ENCODE measurements at regions not wholly inside any gene's neighbourhood (a gene's known extent, or its start where the extent isn't known, plus 50 kb on each side); places are given as distances from the start of the nearest gene placed in this dataset.

GRCh38 chr5:98432378-98432777, 341.1 kb upstream of the RGMB start:
- TF ChIP-seq YY1 (IDR thresholded peaks at IDR 0.05) = no peak
- TF ChIP-seq RXRA (IDR thresholded peaks at IDR 0.05) = no peak
- TF ChIP-seq, protein P1, sequence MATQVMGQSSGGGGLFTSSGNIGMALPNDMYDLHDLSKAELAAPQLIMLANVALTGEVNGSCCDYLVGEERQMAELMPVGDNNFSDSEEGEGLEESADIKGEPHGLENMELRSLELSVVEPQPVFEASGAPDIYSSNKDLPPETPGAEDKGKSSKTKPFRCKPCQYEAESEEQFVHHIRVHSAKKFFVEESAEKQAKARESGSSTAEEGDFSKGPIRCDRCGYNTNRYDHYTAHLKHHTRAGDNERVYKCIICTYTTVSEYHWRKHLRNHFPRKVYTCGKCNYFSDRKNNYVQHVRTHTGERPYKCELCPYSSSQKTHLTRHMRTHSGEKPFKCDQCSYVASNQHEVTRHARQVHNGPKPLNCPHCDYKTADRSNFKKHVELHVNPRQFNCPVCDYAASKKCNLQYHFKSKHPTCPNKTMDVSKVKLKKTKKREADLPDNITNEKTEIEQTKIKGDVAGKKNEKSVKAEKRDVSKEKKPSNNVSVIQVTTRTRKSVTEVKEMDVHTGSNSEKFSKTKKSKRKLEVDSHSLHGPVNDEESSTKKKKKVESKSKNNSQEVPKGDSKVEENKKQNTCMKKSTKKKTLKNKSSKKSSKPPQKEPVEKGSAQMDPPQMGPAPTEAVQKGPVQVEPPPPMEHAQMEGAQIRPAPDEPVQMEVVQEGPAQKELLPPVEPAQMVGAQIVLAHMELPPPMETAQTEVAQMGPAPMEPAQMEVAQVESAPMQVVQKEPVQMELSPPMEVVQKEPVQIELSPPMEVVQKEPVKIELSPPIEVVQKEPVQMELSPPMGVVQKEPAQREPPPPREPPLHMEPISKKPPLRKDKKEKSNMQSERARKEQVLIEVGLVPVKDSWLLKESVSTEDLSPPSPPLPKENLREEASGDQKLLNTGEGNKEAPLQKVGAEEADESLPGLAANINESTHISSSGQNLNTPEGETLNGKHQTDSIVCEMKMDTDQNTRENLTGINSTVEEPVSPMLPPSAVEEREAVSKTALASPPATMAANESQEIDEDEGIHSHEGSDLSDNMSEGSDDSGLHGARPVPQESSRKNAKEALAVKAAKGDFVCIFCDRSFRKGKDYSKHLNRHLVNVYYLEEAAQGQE (IDR thresholded peaks at IDR 0.05) = no peak
- no peak for TF ChIP-seq NR2F2 (IDR thresholded peaks at IDR 0.05)
- TF ChIP-seq EGR1 (IDR thresholded peaks at IDR 0.05; ENCODE audit: low read depth in 2 of 2) = no peak
- TF ChIP-seq MAX (IDR thresholded peaks at IDR 0.05) = no peak
- no peak for TF ChIP-seq RAD21 (IDR thresholded peaks at IDR 0.05)
- TF ChIP-seq JUND (IDR thresholded peaks at IDR 0.05) = no peak
- TF ChIP-seq FOXA2 (IDR thresholded peaks at IDR 0.05) = no peak
- no peak for TF ChIP-seq FOXA1 (IDR thresholded peaks at IDR 0.05)
- no peak for TF ChIP-seq GABPA (IDR thresholded peaks at IDR 0.05 in 1 of 2, conservative IDR thresholded peaks at IDR 0.05 in 1 of 2)
- TF ChIP-seq CTCF (IDR thresholded peaks at IDR 0.05; ENCODE audit: low read depth, low read length, missing input control) = no peak
- TF ChIP-seq HNF4G (IDR thresholded peaks at IDR 0.05) = no peak
- TF ChIP-seq ATF3 (IDR thresholded peaks at IDR 0.05) = no peak
- TF ChIP-seq TAF1 (conservative IDR thresholded peaks at IDR 0.05) = no peak
- no peak for TF ChIP-seq SP1 (IDR thresholded peaks at IDR 0.05)
- TF ChIP-seq, protein P2, sequence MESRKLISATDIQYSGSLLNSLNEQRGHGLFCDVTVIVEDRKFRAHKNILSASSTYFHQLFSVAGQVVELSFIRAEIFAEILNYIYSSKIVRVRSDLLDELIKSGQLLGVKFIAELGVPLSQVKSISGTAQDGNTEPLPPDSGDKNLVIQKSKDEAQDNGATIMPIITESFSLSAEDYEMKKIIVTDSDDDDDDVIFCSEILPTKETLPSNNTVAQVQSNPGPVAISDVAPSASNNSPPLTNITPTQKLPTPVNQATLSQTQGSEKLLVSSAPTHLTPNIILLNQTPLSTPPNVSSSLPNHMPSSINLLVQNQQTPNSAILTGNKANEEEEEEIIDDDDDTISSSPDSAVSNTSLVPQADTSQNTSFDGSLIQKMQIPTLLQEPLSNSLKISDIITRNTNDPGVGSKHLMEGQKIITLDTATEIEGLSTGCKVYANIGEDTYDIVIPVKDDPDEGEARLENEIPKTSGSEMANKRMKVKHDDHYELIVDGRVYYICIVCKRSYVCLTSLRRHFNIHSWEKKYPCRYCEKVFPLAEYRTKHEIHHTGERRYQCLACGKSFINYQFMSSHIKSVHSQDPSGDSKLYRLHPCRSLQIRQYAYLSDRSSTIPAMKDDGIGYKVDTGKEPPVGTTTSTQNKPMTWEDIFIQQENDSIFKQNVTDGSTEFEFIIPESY (IDR thresholded peaks at IDR 0.05) = no peak
- TF ChIP-seq HNF4A (conservative IDR thresholded peaks at IDR 0.05) = no peak
- H3K27me3 ChIP-seq (ENCODE audit: control insufficient read depth in 4 of 4, insufficient read depth in 4 of 4, low read length in 3 of 4) = peaks cover 0 to 2% (median 0%) of the 10 kb centered on the region in 4 donors
- no peak overlapping the region for H3K9ac ChIP-seq (ENCODE audit: low read depth in 1 of 2, low read length in 2 of 2)
- H3K36me3 ChIP-seq (ENCODE audit: control insufficient read depth in 4 of 4, insufficient read depth in 3 of 4, low read depth in 1 of 4, low read length in 3 of 4) = no peaks in the 10 kb centered on the region
- H3K4me3 ChIP-seq (ENCODE audit: low read depth in 1 of 3, low read length in 3 of 3) = no peak overlapping the region
- H3K9me3 ChIP-seq (ENCODE audit: control insufficient read depth in 4 of 4, low read length in 3 of 4) = peaks cover 0 to 3% (median 0%) of the 10 kb centered on the region in 4 donors
- no peak for DNase-seq (ENCODE audit: low spot score)
- no peaks in the 10 kb centered on the region for H3K4me1 ChIP-seq (ENCODE audit: control insufficient read depth in 4 of 4, insufficient read depth in 4 of 4, low read length in 3 of 4)
- no peak overlapping the region for H3K27ac ChIP-seq (ENCODE audit: low read depth in 1 of 2, low read length in 2 of 2)
- 44% methylated on average over 3 of the region's 3 CpGs for WGBS

Data from liver (tissue), 8 donors.